Tibial artery (tissue), 4 donors: ENCODE measurements at regions not wholly inside any gene's neighbourhood (a gene's known extent, or its start where the extent isn't known, plus 50 kb on each side); places are given as distances from the start of the nearest gene placed in this dataset.

ENCODE experiments used
- DNase-seq, 2 donors: peaks; one replicate each; pipeline ENCODE4 v3.0.0-alpha.2; 2019
- H3K27ac ChIP-seq, 2 donors: fragments of 200-600 bp; sonication (generic) in 1 of 2; 1 replicate in 1 of 2; 2 replicates in 1 of 2; pipeline ENCODE4 v1.5.1; 2018 to 2019; ENCODE audit warnings: mild to moderate bottlenecking in 1 of 2
- H3K27me3 ChIP-seq, 2 donors: fragments of 200-600 bp; sonication (generic) in 1 of 2; one replicate each; pipeline versions ENCODE4 v1.5.1 to v1.6.0; 2016 to 2019
- H3K36me3 ChIP-seq, 3 donors: fragments of 200-600 bp; sonication (generic) in 2 of 3; one replicate each; pipeline ENCODE4 v1.5.1; 2016 to 2019; ENCODE audit warnings: mild to moderate bottlenecking in 2 of 3
- H3K4me1 ChIP-seq, 4 donors: fragments of 200-600 bp; sonication (generic) in 2 of 4; 1 replicate in 3 of 4; 2 replicates in 1 of 4; pipeline ENCODE4 v1.5.1; 2016 to 2019
- H3K4me3 ChIP-seq, 2 donors: fragments of 200-600 bp; sonication (generic) in 1 of 2; 1 replicate in 1 of 2; 2 replicates in 1 of 2; pipeline ENCODE4 v1.5.1; 2018 to 2019; ENCODE audit warnings: mild to moderate bottlenecking in 2 of 2
- H3K9me3 ChIP-seq, 3 donors: fragments of 200-600 bp; sonication (generic) in 1 of 3; one replicate each; pipeline ENCODE4 v1.5.1; 2016 to 2019
- CTCF ChIP-seq, 2 experiments: fragments of 200-600 bp in 1 of 2; fragments of 450-650 bp in 1 of 2; IDR thresholded peaks; one replicate each; pipeline ENCODE4 v1.5.1; 2017 to 2019; ENCODE audit warnings: antibody characterized with exemption in 2 of 2, mild to moderate bottlenecking in 1 of 2, moderate library complexity in 1 of 2
- intact Hi-C: fragments of 100-400 bp; cut with DNase I; formaldehyde crosslinking; loops from one replicate; pipeline ENCODE4 v1.15.0; 2023; ENCODE audit warnings: low total_unique reads

GRCh38 chr1:239204401-239204800, 182.0 kb upstream of the CHRM3 start:
- H3K9me3 ChIP-seq: peaks cover 0 to 3% (median 0%) of the 10 kb centered on the region in 3 donors
- intact Hi-C loops: no loop called here
- no peak for DNase-seq
- H3K4me1 ChIP-seq: no peaks in the 10 kb centered on the region
- no peak overlapping the region for H3K27ac ChIP-seq
- H3K4me3 ChIP-seq: no peak overlapping the region
- no peak for TF ChIP-seq CTCF (IDR thresholded peaks at IDR 0.05)
- no peaks in the 10 kb centered on the region for H3K36me3 ChIP-seq
- H3K27me3 ChIP-seq: no peaks in the 10 kb centered on the region

- intact Hi-C loops: no loop called here
- Histone ChIP-seq H3K27ac (no peak overlapping the region), H3K36me3 (no peaks in the 10 kb centered on the region), H3K4me3 (no peak overlapping the region), H3K4me1 (no peaks in the 10 kb centered on the region), H3K27me3 (no peaks in the 10 kb centered on the region), H3K9me3 (peaks cover 0 to 3% (median 0%) of the 10 kb centered on the region in 3 donors)
- no peak for DNase-seq
- no peak for TF ChIP-seq CTCF (IDR thresholded peaks at IDR 0.05)
Measured at GRCh38 chr1:239197871-239198270, 188.5 kb upstream of the CHRM3 start.

- intact Hi-C loops: no loop called here
- no peaks in the 10 kb centered on the region for H3K4me1 ChIP-seq
- DNase-seq: no peak
- TF ChIP-seq CTCF (IDR thresholded peaks at IDR 0.05): no peak
- no peaks in the 10 kb centered on the region for H3K36me3 ChIP-seq
- no peaks in the 10 kb centered on the region for H3K27me3 ChIP-seq
- no peak overlapping the region for H3K27ac ChIP-seq
- no peaks in the 10 kb centered on the region for H3K9me3 ChIP-seq
- no peak overlapping the region for H3K4me3 ChIP-seq
Measured at GRCh38 chr1:239189998-239190512, 196.3 kb upstream of the CHRM3 start.

GRCh38 chr1:239186487-239186886, 199.9 kb upstream of the CHRM3 start:
- no peak overlapping the region for H3K4me3 ChIP-seq
- H3K36me3 ChIP-seq: no peaks in the 10 kb centered on the region
- no peak for TF ChIP-seq CTCF (IDR thresholded peaks at IDR 0.05)
- no peaks in the 10 kb centered on the region for H3K27me3 ChIP-seq
- no peaks in the 10 kb centered on the region for H3K9me3 ChIP-seq
- DNase-seq: no peak
- intact Hi-C loops: no loop called here
- no peaks in the 10 kb centered on the region for H3K4me1 ChIP-seq
- H3K27ac ChIP-seq: no peak overlapping the region

- H3K27me3 ChIP-seq: no peaks in the 10 kb centered on the region
- DNase-seq: no peak
- no peaks in the 10 kb centered on the region for H3K36me3 ChIP-seq
- no peak overlapping the region for H3K27ac ChIP-seq
- H3K4me1 ChIP-seq: no peaks in the 10 kb centered on the region
- intact Hi-C loops: no loop called here
- no peak overlapping the region for H3K4me3 ChIP-seq
- no peaks in the 10 kb centered on the region for H3K9me3 ChIP-seq
- no peak for TF ChIP-seq CTCF (IDR thresholded peaks at IDR 0.05)
Measured at GRCh38 chr1:239185245-239185619, 201.1 kb upstream of the CHRM3 start.
